ENCODE measurements at regions not wholly inside any gene's neighbourhood (a gene's known extent, or its start where the extent isn't known, plus 50 kb on each side); places are given as distances from the start of the nearest gene placed in this dataset.
"Not testable (repeated sequence)": the region's sequence is repeated elsewhere in the genome, so short reads cannot be mapped to it uniquely, and the experiment has no call there.

- no peak for DNase-seq (ENCODE audit: low read depth in 2 of 2)
Measured at GRCh38 chr1:172918478-172918877, 132.3 kb downstream of the TNFSF18 start.

GRCh38 chr1:172926070-172926469, 124.7 kb downstream of the TNFSF18 start:
- no peak for DNase-seq (ENCODE audit: low read depth in 2 of 2)

- no peak for DNase-seq (ENCODE audit: low read depth in 2 of 2)
Measured at GRCh38 chr1:172928412-172928811, 122.3 kb downstream of the TNFSF18 start.

- no peak for DNase-seq (ENCODE audit: low read depth in 2 of 2)
Measured at GRCh38 chr1:172929006-172929405, 121.7 kb downstream of the TNFSF18 start.

- DNase-seq (ENCODE audit: low read depth in 2 of 2) = no peak
Measured at GRCh38 chr1:172930142-172930541, 120.6 kb downstream of the TNFSF18 start.

- DNase-seq (ENCODE audit: low read depth in 2 of 2) = no peak
Measured at GRCh38 chr1:172931340-172931739, 119.4 kb downstream of the TNFSF18 start.

GRCh38 chr1:172931761-172932160, 119.0 kb downstream of the TNFSF18 start:
- DNase-seq (ENCODE audit: low read depth in 2 of 2) = no peak

GRCh38 chr1:172932981-172933380, 117.8 kb downstream of the TNFSF18 start:
- no peak for DNase-seq (ENCODE audit: low read depth in 2 of 2)

- no peak for DNase-seq (ENCODE audit: low read depth in 2 of 2)
Measured at GRCh38 chr1:172934417-172934762, 116.4 kb downstream of the TNFSF18 start.

GRCh38 chr1:172935062-172935592, 115.6 kb downstream of the TNFSF18 start:
- no peak for DNase-seq (ENCODE audit: low read depth in 2 of 2)

- DNase-seq (ENCODE audit: low read depth in 2 of 2) = no peak
Measured at GRCh38 chr1:172936088-172936645, 114.6 kb downstream of the TNFSF18 start.

GRCh38 chr1:172938681-172939080, 112.1 kb downstream of the TNFSF18 start:
- no peak for DNase-seq (ENCODE audit: low read depth in 2 of 2)

GRCh38 chr1:172939475-172939874, 111.3 kb downstream of the TNFSF18 start:
- no peak for DNase-seq (ENCODE audit: low read depth in 2 of 2)

GRCh38 chr1:172940174-172940855, 110.4 kb downstream of the TNFSF18 start:
- no peak for DNase-seq (ENCODE audit: low read depth in 2 of 2)

- no peak for DNase-seq (ENCODE audit: low read depth in 2 of 2)
Measured at GRCh38 chr1:172941471-172941870, 109.3 kb downstream of the TNFSF18 start.

GRCh38 chr1:172941945-172942344, 108.8 kb downstream of the TNFSF18 start:
- no peak for DNase-seq (ENCODE audit: low read depth in 2 of 2)

GRCh38 chr1:172943138-172943537, 107.6 kb downstream of the TNFSF18 start:
- DNase-seq (ENCODE audit: low read depth in 2 of 2) = not testable (repeated sequence)

GRCh38 chr1:172944931-172945330, 105.8 kb downstream of the TNFSF18 start:
- DNase-seq (ENCODE audit: low read depth in 2 of 2) = no peak

- no peak for DNase-seq (ENCODE audit: low read depth in 2 of 2)
Measured at GRCh38 chr1:172946814-172947507, 103.8 kb downstream of the TNFSF18 start.

- DNase-seq (ENCODE audit: low read depth in 2 of 2) = no peak
Measured at GRCh38 chr1:172948457-172948856, 102.3 kb downstream of the TNFSF18 start.

- no peak for DNase-seq (ENCODE audit: low read depth in 2 of 2)
Measured at GRCh38 chr1:172949096-172949495, 101.6 kb downstream of the TNFSF18 start.

GRCh38 chr1:172950528-172950927, 100.2 kb downstream of the TNFSF18 start:
- DNase-seq (ENCODE audit: low read depth in 2 of 2) = no peak

All from stimulated activated CD4-positive, alpha-beta T cell treated with anti-CD3 and anti-CD28 coated beads, Interleukin-4, amount 100 ng/mL, for 48 hours (primary cell).